HL-60 (cell line): ENCODE measurements at regions not wholly inside any gene's neighbourhood (a gene's known extent, or its start where the extent isn't known, plus 50 kb on each side); places are given as distances from the start of the nearest gene placed in this dataset.

Experiments
- POLR2AphosphoS5 ChIP-seq: IDR thresholded peaks from 2 replicates; pipeline ENCODE4 v1.6.1; 2012; ENCODE audit warnings: low read depth
- TF ChIP-seq, protein P1 (sequence below): IDR thresholded peaks from one replicate; pipeline ENCODE4 v1.5.1; 2011; ENCODE audit warnings: low read length, control low read depth, inconsistent platforms; ENCODE audit not compliant: insufficient read depth
- TF ChIP-seq, protein P2 (sequence below): IDR thresholded peaks from 2 replicates; pipeline ENCODE4 v1.6.1; 2012; ENCODE audit warnings: low read depth; ENCODE audit not compliant: insufficient replicate concordance

DNA sequence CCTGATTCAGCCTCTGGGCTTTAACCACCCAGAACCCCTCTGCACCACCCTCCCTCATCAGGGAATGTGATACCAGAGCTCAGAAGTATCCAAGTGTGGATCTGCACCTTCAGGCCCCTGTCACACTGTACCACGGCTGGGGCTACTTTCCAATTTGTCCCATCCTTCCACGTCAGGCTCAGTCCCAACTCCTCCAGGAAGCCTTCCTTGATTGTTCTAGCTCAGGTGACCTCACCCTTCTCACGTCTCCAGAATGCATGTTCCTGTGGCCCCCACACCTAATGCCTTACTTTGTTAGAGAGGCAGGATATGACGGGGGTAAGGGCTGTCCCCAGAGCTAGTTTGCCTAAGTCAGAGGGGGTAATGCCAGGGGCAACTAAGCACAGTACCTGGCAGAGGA lies 134.3 kb downstream of the TFCP2L1 start:
- TF ChIP-seq, protein P1, sequence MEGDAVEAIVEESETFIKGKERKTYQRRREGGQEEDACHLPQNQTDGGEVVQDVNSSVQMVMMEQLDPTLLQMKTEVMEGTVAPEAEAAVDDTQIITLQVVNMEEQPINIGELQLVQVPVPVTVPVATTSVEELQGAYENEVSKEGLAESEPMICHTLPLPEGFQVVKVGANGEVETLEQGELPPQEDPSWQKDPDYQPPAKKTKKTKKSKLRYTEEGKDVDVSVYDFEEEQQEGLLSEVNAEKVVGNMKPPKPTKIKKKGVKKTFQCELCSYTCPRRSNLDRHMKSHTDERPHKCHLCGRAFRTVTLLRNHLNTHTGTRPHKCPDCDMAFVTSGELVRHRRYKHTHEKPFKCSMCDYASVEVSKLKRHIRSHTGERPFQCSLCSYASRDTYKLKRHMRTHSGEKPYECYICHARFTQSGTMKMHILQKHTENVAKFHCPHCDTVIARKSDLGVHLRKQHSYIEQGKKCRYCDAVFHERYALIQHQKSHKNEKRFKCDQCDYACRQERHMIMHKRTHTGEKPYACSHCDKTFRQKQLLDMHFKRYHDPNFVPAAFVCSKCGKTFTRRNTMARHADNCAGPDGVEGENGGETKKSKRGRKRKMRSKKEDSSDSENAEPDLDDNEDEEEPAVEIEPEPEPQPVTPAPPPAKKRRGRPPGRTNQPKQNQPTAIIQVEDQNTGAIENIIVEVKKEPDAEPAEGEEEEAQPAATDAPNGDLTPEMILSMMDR = no peak
- no peak for TF ChIP-seq POLR2AphosphoS5
- TF ChIP-seq, protein P2, sequence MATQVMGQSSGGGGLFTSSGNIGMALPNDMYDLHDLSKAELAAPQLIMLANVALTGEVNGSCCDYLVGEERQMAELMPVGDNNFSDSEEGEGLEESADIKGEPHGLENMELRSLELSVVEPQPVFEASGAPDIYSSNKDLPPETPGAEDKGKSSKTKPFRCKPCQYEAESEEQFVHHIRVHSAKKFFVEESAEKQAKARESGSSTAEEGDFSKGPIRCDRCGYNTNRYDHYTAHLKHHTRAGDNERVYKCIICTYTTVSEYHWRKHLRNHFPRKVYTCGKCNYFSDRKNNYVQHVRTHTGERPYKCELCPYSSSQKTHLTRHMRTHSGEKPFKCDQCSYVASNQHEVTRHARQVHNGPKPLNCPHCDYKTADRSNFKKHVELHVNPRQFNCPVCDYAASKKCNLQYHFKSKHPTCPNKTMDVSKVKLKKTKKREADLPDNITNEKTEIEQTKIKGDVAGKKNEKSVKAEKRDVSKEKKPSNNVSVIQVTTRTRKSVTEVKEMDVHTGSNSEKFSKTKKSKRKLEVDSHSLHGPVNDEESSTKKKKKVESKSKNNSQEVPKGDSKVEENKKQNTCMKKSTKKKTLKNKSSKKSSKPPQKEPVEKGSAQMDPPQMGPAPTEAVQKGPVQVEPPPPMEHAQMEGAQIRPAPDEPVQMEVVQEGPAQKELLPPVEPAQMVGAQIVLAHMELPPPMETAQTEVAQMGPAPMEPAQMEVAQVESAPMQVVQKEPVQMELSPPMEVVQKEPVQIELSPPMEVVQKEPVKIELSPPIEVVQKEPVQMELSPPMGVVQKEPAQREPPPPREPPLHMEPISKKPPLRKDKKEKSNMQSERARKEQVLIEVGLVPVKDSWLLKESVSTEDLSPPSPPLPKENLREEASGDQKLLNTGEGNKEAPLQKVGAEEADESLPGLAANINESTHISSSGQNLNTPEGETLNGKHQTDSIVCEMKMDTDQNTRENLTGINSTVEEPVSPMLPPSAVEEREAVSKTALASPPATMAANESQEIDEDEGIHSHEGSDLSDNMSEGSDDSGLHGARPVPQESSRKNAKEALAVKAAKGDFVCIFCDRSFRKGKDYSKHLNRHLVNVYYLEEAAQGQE = no peak
